Astrocyte of the cerebellum (primary cell): ENCODE measurements at regions not wholly inside any gene's neighbourhood (a gene's known extent, or its start where the extent isn't known, plus 50 kb on each side); places are given as distances from the start of the nearest gene placed in this dataset.

ENCODE experiments used
- DNase-seq: peaks from one replicate; pipeline ENCODE4 v3.0.0-alpha.2; 2011; ENCODE audit warnings: low read depth
- H3K4me3 ChIP-seq: 2 replicates; pipeline ENCODE4 v1.5.1; 2011; ENCODE audit warnings: mild to moderate bottlenecking, low read depth, low read length, moderate library complexity
- in situ Hi-C: cut with HindIII; loops from 2 replicates; pipeline ENCODE4 v1.10.0; 2017; ENCODE audit warnings: low sequenced_read_pairs
- TF ChIP-seq, protein P1 (sequence below): IDR thresholded peaks from 2 replicates; pipeline ENCODE4 v1.5.1; 2012; ENCODE audit warnings: low read length, low read depth, moderate library complexity, mild to moderate bottlenecking; ENCODE audit errors: missing control alignments

DNA sequence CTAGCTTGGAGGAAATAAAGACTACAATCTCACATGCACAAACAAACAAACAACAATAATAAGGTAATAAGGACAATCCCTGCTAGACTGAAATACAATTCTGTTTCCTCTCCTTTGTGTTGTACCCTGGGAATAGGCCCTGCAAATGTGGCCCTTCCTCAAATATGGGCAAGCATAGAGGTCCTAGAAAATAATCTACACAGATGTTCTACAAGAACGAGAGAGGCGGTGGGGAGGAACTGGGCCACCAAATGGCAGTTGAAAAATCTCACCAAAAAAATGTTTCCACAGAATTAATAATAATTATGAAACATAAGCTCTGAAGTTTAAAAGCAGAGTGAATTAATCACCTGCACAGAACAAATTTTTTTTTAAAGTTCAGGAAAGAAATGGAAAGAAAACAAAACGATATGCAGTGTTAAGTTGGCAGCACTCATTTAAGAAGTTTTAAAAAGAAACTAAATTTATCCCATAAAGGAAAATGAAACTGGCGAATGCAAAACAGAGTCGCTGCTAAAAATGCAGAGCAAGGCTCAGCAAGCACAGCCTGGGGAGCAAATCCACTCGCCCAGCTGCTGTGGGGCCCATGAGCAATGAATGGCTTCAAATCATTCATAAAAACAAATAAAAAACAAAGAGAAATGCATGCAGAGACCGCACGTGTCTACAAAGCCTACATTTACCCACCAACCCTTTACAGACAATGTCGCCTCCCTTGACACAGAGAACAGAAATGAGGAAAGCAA, 475.4 kb downstream of the OCA2 start:
- TF ChIP-seq, protein P1, sequence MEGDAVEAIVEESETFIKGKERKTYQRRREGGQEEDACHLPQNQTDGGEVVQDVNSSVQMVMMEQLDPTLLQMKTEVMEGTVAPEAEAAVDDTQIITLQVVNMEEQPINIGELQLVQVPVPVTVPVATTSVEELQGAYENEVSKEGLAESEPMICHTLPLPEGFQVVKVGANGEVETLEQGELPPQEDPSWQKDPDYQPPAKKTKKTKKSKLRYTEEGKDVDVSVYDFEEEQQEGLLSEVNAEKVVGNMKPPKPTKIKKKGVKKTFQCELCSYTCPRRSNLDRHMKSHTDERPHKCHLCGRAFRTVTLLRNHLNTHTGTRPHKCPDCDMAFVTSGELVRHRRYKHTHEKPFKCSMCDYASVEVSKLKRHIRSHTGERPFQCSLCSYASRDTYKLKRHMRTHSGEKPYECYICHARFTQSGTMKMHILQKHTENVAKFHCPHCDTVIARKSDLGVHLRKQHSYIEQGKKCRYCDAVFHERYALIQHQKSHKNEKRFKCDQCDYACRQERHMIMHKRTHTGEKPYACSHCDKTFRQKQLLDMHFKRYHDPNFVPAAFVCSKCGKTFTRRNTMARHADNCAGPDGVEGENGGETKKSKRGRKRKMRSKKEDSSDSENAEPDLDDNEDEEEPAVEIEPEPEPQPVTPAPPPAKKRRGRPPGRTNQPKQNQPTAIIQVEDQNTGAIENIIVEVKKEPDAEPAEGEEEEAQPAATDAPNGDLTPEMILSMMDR = no peak
- in situ Hi-C loops = loop anchor here (25.0 kb wide), 1 partner anchor 111 kb away; no protein-coding TSS in a partner anchor
- no peak for DNase-seq
- H3K4me3 ChIP-seq = no peak overlapping the region

DNA sequence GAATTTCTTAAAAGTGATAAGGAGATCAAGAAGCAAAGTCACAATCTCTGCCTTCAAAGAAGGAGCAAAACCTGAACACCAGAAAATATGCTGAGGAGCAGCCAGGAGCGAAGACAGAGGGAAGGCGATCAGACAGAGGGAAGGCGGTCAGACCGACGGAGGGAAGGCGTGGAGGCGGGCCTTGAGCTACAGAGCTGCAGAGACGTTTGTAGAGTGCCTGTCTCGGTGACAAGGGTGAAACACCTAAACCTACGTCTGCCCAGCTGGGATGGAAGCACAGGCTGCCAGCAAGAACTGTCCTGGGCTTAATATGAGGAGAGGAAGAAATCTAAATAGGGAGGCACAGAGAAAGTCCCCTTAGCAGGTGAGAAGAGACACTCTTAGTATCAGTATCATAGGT, 476.0 kb downstream of the OCA2 start:
- TF ChIP-seq, protein P1 = no peak
- no peak for DNase-seq
- no peak overlapping the region for H3K4me3 ChIP-seq
- in situ Hi-C loops = loop anchor here (25.0 kb wide), 1 partner anchor 111 kb away; no protein-coding TSS in a partner anchor

DNA sequence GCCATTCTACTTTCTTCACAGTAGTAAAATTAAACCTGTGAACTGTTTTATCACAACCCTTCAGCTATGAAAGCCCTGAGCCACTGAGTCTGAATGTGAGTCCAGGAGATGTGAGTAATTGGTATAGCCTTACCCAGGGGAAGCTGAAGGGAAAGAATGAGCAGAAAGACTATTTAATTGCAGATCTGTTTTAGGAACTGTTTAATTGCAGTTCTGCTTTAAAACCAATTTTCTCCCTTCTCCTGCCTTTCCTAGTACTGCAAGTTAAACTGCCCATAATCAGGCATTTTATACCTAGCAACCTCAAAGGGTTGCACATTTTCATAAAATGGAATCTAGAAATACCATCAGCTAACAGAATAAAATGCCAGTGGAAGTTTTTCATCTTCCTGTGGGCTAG, 476.7 kb downstream of the OCA2 start:
- TF ChIP-seq, protein P1 = no peak
- H3K4me3 ChIP-seq = no peak overlapping the region
- in situ Hi-C loops = loop anchor here (25.0 kb wide), 1 partner anchor 110 kb away; no protein-coding TSS in a partner anchor
- no peak for DNase-seq

DNA sequence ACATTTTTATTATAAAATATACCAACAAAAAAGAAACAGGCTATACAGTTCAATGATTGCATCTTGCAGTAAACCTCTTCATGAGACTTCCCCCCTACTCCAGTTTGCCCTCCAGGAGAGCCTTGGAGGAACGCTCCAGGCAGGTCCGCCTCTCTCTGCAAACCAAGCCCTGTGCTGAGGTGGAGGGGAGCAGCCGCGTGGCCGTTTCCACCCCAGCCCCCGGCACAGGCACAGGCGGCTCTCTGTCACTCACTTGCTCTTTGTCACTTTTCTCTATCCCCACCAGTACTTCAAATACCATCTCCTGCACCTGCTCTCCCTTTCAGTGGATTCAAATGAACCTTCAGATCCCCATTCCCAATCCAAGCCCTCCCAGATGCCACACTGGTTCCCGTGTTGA, 479.9 kb downstream of the OCA2 start:
- H3K4me3 ChIP-seq = no peak overlapping the region
- in situ Hi-C loops = loop anchor here (25.0 kb wide), 1 partner anchor 107 kb away; no protein-coding TSS in a partner anchor
- TF ChIP-seq, protein P1 = no peak
- DNase-seq = no peak

DNA sequence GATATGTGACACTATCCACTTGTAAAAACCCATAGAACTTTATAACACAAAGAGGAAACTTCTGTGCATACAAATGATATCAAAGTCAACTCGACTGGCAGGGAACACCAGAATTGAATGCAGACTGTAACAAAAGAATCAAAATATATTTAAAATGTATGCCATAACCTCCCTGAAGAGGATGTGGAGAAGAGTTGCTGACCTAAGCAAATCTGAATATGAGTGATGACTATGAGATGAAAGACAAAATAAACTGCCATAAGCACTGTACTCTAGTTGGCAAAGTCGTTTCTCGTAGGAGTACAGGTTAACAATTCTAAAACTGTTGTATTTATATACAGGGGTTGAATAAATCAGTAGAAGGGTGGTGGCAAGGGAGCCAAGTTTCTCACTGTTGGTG, 482.1 kb downstream of the OCA2 start:
- H3K4me3 ChIP-seq = no peak overlapping the region
- TF ChIP-seq, protein P1 = no peak
- DNase-seq = no peak
- in situ Hi-C loops = loop anchor here (25.0 kb wide), 1 partner anchor 105 kb away; no protein-coding TSS in a partner anchor

DNA sequence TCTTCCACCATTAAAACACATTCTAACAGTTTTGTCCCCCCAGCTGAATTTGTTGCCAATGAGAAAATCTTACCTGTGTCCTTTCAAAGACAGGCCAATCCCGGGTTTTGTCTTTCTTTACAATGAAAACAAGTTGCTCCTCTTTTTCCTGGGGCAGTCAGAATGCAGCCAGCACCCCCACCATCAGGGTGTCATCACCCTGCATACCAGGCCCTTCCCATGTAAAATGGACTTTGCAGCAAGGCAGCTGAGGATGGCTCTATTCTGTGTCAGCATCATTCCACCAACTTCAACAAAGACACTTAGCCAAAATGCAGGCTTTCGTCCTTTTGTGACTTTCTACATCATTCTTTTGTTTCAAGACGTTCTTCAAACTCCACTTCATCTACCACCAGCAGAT, 490.9 kb downstream of the OCA2 start:
- in situ Hi-C loops = loop anchor here (25.0 kb wide), 1 partner anchor 96 kb away; no protein-coding TSS in a partner anchor
- DNase-seq = no peak
- no peak overlapping the region for H3K4me3 ChIP-seq
- TF ChIP-seq, protein P1 = no peak
